EH (cell line): ENCODE measurements at regions not wholly inside any gene's neighbourhood (a gene's known extent, or its start where the extent isn't known, plus 50 kb on each side); places are given as distances from the start of the nearest gene placed in this dataset.

Source experiments
- DNase-seq: peaks from one replicate; pipeline ENCODE4 v3.0.0-alpha.2; 2015; ENCODE audit warnings: low read depth

GRCh38 chr12:24759155-24759554 lies 189.7 kb downstream of the BCAT1 start:
- DNase-seq: peak; percentile 55

- DNase-seq: no peak
Measured at GRCh38 chr12:24756479-24757024, 192.3 kb downstream of the BCAT1 start.

- DNase-seq: peak; percentile 87
Measured at GRCh38 chr12:24754690-24755638, 193.9 kb downstream of the BCAT1 start.

GRCh38 chr12:24752763-24753462 lies 196.0 kb downstream of the BCAT1 start:
- DNase-seq: no peak

- no peak for DNase-seq
Measured at GRCh38 chr12:24751181-24751580, 197.7 kb downstream of the BCAT1 start.

- no peak for DNase-seq
Measured at GRCh38 chr12:24750263-24750662, 198.6 kb downstream of the BCAT1 start.

- no peak for DNase-seq
Measured at GRCh38 chr12:24749171-24749570, 199.7 kb downstream of the BCAT1 start.

- no peak for DNase-seq
Measured at GRCh38 chr12:24748326-24748725, 200.6 kb downstream of the BCAT1 start.

- no peak for DNase-seq
Measured at GRCh38 chr12:24746864-24747263, 202.0 kb downstream of the BCAT1 start.

- DNase-seq: no peak
Measured at GRCh38 chr12:24746006-24746671, 202.8 kb downstream of the BCAT1 start.

GRCh38 chr12:24743941-24744793 lies 204.7 kb downstream of the BCAT1 start:
- DNase-seq: peak; percentile 37

GRCh38 chr12:24742378-24742777 lies 206.5 kb downstream of the BCAT1 start:
- no peak for DNase-seq

- DNase-seq: no peak
Measured at GRCh38 chr12:24741216-24741615, 207.7 kb downstream of the BCAT1 start.

- no peak for DNase-seq
Measured at GRCh38 chr12:24739106-24739779, 209.7 kb downstream of the BCAT1 start.

- peak; percentile 50 for DNase-seq
Measured at GRCh38 chr12:24738441-24738840, 210.5 kb downstream of the BCAT1 start.

- no peak for DNase-seq
Measured at GRCh38 chr12:24731596-24731995, 217.3 kb downstream of the BCAT1 start.

GRCh38 chr12:24730489-24730896 lies 218.4 kb downstream of the BCAT1 start:
- DNase-seq: no peak

GRCh38 chr12:24728826-24729225 lies 220.1 kb downstream of the BCAT1 start:
- DNase-seq: no peak

GRCh38 chr12:24728366-24728765 lies 220.5 kb downstream of the BCAT1 start:
- peak; percentile 37 for DNase-seq

GRCh38 chr12:24725616-24726015 lies 223.3 kb downstream of the BCAT1 start:
- no peak for DNase-seq

- no peak for DNase-seq
Measured at GRCh38 chr12:24724814-24725213, 224.1 kb downstream of the BCAT1 start.
